HepG2 (cell line): ENCODE measurements at regions not wholly inside any gene's neighbourhood (a gene's known extent, or its start where the extent isn't known, plus 50 kb on each side); places are given as distances from the start of the nearest gene placed in this dataset.

Experiments used
- ATAD3A ChIP-seq: sonication (generic); formaldehyde crosslinking; IDR thresholded peaks from 2 replicates; pipeline ENCODE4 v1.4.0; 2020; ENCODE audit warnings: missing genetic modification reagents
- EHMT2 ChIP-seq: fragments of 200-600 bp; sonication (generic); IDR thresholded peaks from 2 replicates; pipeline ENCODE4 v1.7.0; 2017; ENCODE audit warnings: antibody characterized with exemption, low read depth, low read length, borderline replicate concordance
- FOXP4 ChIP-seq: sonication (generic); formaldehyde crosslinking; IDR thresholded peaks from 2 replicates; pipeline ENCODE4 v1.4.0; 2020; ENCODE audit warnings: missing genetic modification reagents
- MBNL3 ChIP-seq: fragments of 250-450 bp; sonication (Bioruptor Pico); conservative IDR thresholded peaks from 2 replicates; pipeline ENCODE4 v1.8.0; 2022; ENCODE audit warnings: mild to moderate bottlenecking, inconsistent platforms
- MTA1 ChIP-seq: sonication (generic); formaldehyde crosslinking; IDR thresholded peaks from 2 replicates; pipeline ENCODE4 v1.4.0; 2020; ENCODE audit warnings: missing genetic modification reagents, mild to moderate bottlenecking, borderline replicate concordance
- NBN ChIP-seq: fragments of 450-650 bp; conservative IDR thresholded peaks from 2 replicates; pipeline ENCODE4 v1.6.1; 2017
- PTBP1 ChIP-seq: fragments of 200-400 bp; formaldehyde crosslinking; IDR thresholded peaks from 2 replicates; pipeline ENCODE4 v1.6.1; 2018; ENCODE audit warnings: low read length, low read depth; ENCODE audit not compliant: poor library complexity, severe bottlenecking
- RFX5 ChIP-seq: IDR thresholded peaks from 2 replicates; pipeline ENCODE4 v1.6.1; 2011; ENCODE audit warnings: low read depth, low read length, improper control_type of control experiment
- TAF1 ChIP-seq: sonication (generic); formaldehyde crosslinking; IDR thresholded peaks from 2 replicates; pipeline ENCODE4 v1.4.0; 2020; ENCODE audit warnings: missing genetic modification reagents
- ZNF207 ChIP-seq: fragments of 450-650 bp; IDR thresholded peaks from 2 replicates; pipeline ENCODE4 v1.6.1; 2016; ENCODE audit warnings: antibody characterized with exemption, borderline replicate concordance
- ZNF605 ChIP-seq: sonication (generic); formaldehyde crosslinking; IDR thresholded peaks from 2 replicates; pipeline ENCODE4 v1.8.0; 2022; ENCODE audit warnings: mild to moderate bottlenecking, missing genetic modification reagents
- ZNF614 ChIP-seq: IDR thresholded peaks from 2 replicates; pipeline ENCODE4 v1.6.1; 2018; ENCODE audit warnings: missing biosample characterization, missing genetic modification reagents, inconsistent platforms, borderline replicate concordance
- ZNF704 ChIP-seq: sonication (generic); formaldehyde crosslinking; IDR thresholded peaks from 2 replicates; pipeline ENCODE4 v1.8.1; 2023; ENCODE audit warnings: mild to moderate bottlenecking, inconsistent platforms, moderate library complexity, missing genetic modification reagents, borderline replicate concordance

GRCh38 chrX:97743014-97743413 lies 859.3 kb downstream of the RPA4 start:
- TF ChIP-seq FOXP4 (CRISPR knock-in tag) (no peak), MTA1 (CRISPR knock-in tag) (no peak), MBNL3 (CRISPR knock-in tag) (no peak), ZNF704 (CRISPR knock-in tag) (no peak), ATAD3A (CRISPR knock-in tag) (no peak), RFX5 (no peak), NBN (no peak), TAF1 (no peak), ZNF207 (no peak), PTBP1 (no peak), ZNF605 (CRISPR knock-in tag) (no peak), ZNF614 (CRISPR knock-in tag) (no peak), EHMT2 (no peak)
